T47D (cell line): ENCODE measurements at regions not wholly inside any gene's neighbourhood (a gene's known extent, or its start where the extent isn't known, plus 50 kb on each side); places are given as distances from the start of the nearest gene placed in this dataset.
"Not testable (repeated sequence)": the region's sequence is repeated elsewhere in the genome, so short reads cannot be mapped to it uniquely, and the experiment has no call there.

ENCODE experiments used
- DNase-seq, 2 experiments: peaks; one replicate each; pipeline versions ENCODE4 v3.0.0 to v3.0.0-alpha.2; 2011 to 2012; ENCODE audit warnings: low read depth in 1 of 2, low spot score in 1 of 2
- JUND ChIP-seq: IDR thresholded peaks from 2 replicates; pipeline ENCODE4 v1.6.1; 2012; ENCODE audit warnings: low read depth
- in situ Hi-C: cut with HindIII; loops from 2 replicates; pipeline ENCODE4 v1.10.0; 2016; ENCODE audit warnings: low sequenced_read_pairs, low pct_unique_long_range_greater_than_20kb

- DNase-seq, result peak in 1 of 2 experiments; percentile 31
- in situ Hi-C loops, result no loop called here
- TF ChIP-seq JUND, result no peak
These were observed 144.4 kb downstream of the PTBP2 start for GRCh38 chr1:96865731-96866685.

GRCh38 chr1:96872757-96873156 is 151.2 kb downstream of the PTBP2 start:
- in situ Hi-C loops, result no loop called here
- no peak for TF ChIP-seq JUND
- no peak for DNase-seq

- in situ Hi-C loops, result no loop called here
- TF ChIP-seq JUND, result no peak
- no peak for DNase-seq
These were observed 157.1 kb downstream of the PTBP2 start for GRCh38 chr1:96878640-96879039.

GRCh38 chr1:96880626-96881025 is 159.0 kb downstream of the PTBP2 start:
- DNase-seq, result no peak
- no peak for TF ChIP-seq JUND
- in situ Hi-C loops, result no loop called here

- in situ Hi-C loops, result no loop called here
- TF ChIP-seq JUND, result no peak
- no peak for DNase-seq
These were observed 160.5 kb downstream of the PTBP2 start for GRCh38 chr1:96882096-96882495.

GRCh38 chr1:96886474-96886873 is 164.9 kb downstream of the PTBP2 start:
- no peak for TF ChIP-seq JUND
- in situ Hi-C loops, result no loop called here

GRCh38 chr1:96887501-96887900 is 165.9 kb downstream of the PTBP2 start:
- in situ Hi-C loops, result no loop called here
- no peak for DNase-seq

More at GRCh38 chr1:96886474-96886873, 164.9 kb downstream of the PTBP2 start:
- DNase-seq, result no peak

GRCh38 chr1:96901783-96902363 is 180.3 kb downstream of the PTBP2 start:
- no peak for TF ChIP-seq JUND
- in situ Hi-C loops, result no loop called here
- DNase-seq, result no peak

More at GRCh38 chr1:96887501-96887900, 165.9 kb downstream of the PTBP2 start:
- TF ChIP-seq JUND, result no peak

- no peak for TF ChIP-seq JUND
- in situ Hi-C loops, result no loop called here
- DNase-seq, result no peak
These were observed 190.7 kb downstream of the PTBP2 start for GRCh38 chr1:96912248-96912647.

- in situ Hi-C loops, DNase-seq: not testable (repeated sequence)
These were observed 194.1 kb downstream of the PTBP2 start for GRCh38 chr1:96915701-96916100.

- no peak for DNase-seq
- TF ChIP-seq JUND, result no peak
- in situ Hi-C loops, result no loop called here
These were observed 196.8 kb downstream of the PTBP2 start for GRCh38 chr1:96918406-96918805.

GRCh38 chr1:96922181-96922580 is 200.6 kb downstream of the PTBP2 start:
- in situ Hi-C loops, result no loop called here
- no peak for TF ChIP-seq JUND

GRCh38 chr1:96923753-96924152 is 202.2 kb downstream of the PTBP2 start:
- no peak for TF ChIP-seq JUND
- in situ Hi-C loops, result no loop called here

More at GRCh38 chr1:96922181-96922580, 200.6 kb downstream of the PTBP2 start:
- no peak for DNase-seq

More at GRCh38 chr1:96923753-96924152, 202.2 kb downstream of the PTBP2 start:
- DNase-seq, result no peak
